ENCODE measurements at regions not wholly inside any gene's neighbourhood (a gene's known extent, or its start where the extent isn't known, plus 50 kb on each side); places are given as distances from the start of the nearest gene placed in this dataset.

- Mint-ChIP-seq H3K4me3 (no peak overlapping the region), H3K27ac (no peak overlapping the region), H3K36me3 (no peaks in the 10 kb centered on the region), H3K4me1 (peaks cover 17% of the 10 kb centered on the region), H3K9me3 (no peaks in the 10 kb centered on the region), H3K27me3 (ENCODE audit: low read depth) (no peaks in the 10 kb centered on the region; the same call in 1 of the 2 replicates)
- ChIA-PET CTCF (no interaction called here), POLR2A (no interaction called here)
- no peak for ATAC-seq
- no peak for DNase-seq (ENCODE audit: low spot score)
- TF ChIP-seq TP53 (CRISPR knock-in tag; IDR thresholded peaks at IDR 0.05) (no peak), ZNF263 (CRISPR knock-in tag; IDR thresholded peaks at IDR 0.05; ENCODE audit: low read depth) (no peak), ZNF671 (CRISPR knock-in tag; IDR thresholded peaks at IDR 0.05) (no peak), PRRX2 (CRISPR knock-in tag; IDR thresholded peaks at IDR 0.05) (no peak), IRF2 (CRISPR knock-in tag; IDR thresholded peaks at IDR 0.05; ENCODE audit: borderline replicate concordance, low read depth) (no peak), CBFB (CRISPR knock-in tag; IDR thresholded peaks at IDR 0.05; ENCODE audit: low read depth) (no peak), ZNF138 (CRISPR knock-in tag; conservative IDR thresholded peaks at IDR 0.05) (no peak), PREB (CRISPR knock-in tag; IDR thresholded peaks at IDR 0.05; ENCODE audit: borderline replicate concordance) (no peak), OVOL2 (CRISPR knock-in tag; IDR thresholded peaks at IDR 0.05; ENCODE audit: borderline replicate concordance) (no peak), NR3C1 (CRISPR knock-in tag; conservative IDR thresholded peaks at IDR 0.05; ENCODE audit: low read depth) (no peak), ZNF219 (CRISPR knock-in tag; IDR thresholded peaks at IDR 0.05; ENCODE audit: borderline replicate concordance) (no peak), CTCF (IDR thresholded peaks at IDR 0.05) (no peak)
- TF ChIP-seq, protein P1, sequence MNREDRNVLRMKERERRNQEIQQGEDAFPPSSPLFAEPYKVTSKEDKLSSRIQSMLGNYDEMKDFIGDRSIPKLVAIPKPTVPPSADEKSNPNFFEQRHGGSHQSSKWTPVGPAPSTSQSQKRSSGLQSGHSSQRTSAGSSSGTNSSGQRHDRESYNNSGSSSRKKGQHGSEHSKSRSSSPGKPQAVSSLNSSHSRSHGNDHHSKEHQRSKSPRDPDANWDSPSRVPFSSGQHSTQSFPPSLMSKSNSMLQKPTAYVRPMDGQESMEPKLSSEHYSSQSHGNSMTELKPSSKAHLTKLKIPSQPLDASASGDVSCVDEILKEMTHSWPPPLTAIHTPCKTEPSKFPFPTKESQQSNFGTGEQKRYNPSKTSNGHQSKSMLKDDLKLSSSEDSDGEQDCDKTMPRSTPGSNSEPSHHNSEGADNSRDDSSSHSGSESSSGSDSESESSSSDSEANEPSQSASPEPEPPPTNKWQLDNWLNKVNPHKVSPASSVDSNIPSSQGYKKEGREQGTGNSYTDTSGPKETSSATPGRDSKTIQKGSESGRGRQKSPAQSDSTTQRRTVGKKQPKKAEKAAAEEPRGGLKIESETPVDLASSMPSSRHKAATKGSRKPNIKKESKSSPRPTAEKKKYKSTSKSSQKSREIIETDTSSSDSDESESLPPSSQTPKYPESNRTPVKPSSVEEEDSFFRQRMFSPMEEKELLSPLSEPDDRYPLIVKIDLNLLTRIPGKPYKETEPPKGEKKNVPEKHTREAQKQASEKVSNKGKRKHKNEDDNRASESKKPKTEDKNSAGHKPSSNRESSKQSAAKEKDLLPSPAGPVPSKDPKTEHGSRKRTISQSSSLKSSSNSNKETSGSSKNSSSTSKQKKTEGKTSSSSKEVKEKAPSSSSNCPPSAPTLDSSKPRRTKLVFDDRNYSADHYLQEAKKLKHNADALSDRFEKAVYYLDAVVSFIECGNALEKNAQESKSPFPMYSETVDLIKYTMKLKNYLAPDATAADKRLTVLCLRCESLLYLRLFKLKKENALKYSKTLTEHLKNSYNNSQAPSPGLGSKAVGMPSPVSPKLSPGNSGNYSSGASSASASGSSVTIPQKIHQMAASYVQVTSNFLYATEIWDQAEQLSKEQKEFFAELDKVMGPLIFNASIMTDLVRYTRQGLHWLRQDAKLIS (CRISPR knock-in tag; IDR thresholded peaks at IDR 0.05; ENCODE audit: borderline replicate concordance), result no peak
Observed at GRCh38 chr6:170228946-170229310, 62.0 kb downstream of the DLL1 start.

DNA sequence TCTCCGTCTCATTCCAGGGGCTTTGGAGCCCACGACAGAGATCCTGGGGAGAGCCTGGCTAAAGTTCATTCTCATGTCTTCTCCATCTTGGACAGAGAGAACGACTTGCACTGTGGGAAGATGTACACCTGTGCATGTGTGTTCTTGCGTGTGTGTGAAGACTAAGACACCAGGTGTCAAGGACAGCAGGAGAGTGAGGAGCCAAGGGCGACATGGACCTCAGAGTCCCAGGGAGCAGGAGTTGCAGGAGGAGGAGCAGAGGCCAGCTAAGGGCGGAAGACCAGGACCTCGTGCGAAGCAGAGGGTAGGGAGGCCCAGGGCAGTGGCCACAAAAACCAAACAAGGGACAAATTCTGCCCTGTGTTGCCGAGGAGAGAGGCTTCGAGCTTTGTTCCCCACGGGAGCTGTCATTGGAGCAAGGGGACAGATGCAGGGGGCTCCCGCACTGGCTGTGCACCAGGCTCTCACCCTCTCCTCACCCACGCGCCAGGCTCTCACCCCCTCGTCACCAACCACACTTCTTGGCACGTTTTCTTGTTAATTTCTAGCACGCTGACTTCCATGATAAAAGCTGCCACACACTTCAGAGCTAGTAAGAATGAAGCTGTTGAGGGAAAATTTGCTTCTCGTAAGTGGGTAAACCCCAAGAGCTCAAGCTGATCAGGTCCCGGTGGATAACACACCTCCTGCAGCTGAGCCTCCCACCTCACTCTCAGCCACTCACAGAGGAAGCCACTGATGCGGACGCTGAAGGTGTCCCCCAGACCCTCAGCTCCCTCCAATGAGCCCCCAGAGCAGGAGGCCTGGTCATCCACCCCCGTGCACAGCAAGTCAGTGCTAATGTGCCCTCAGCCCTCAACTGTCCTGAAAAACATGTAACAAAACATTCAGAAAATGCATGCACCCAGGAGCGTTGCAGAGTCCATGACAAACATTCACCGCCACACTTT is 62.6 kb downstream of the DLL1 start:
- no peaks in the 10 kb centered on the region for H3K36me3 Mint-ChIP-seq
- ChIA-PET POLR2A (no interaction called here), CTCF (no interaction called here)
- no peak overlapping the region for H3K27ac Mint-ChIP-seq
- H3K27me3 Mint-ChIP-seq (ENCODE audit: low read depth), result no peaks in the 10 kb centered on the region; the same call in 1 of the 2 replicates
- H3K9me3 Mint-ChIP-seq, result no peaks in the 10 kb centered on the region
- DNase-seq (ENCODE audit: low spot score) (no peak), ATAC-seq (no peak)
- H3K4me1 Mint-ChIP-seq, result peaks cover 17% of the 10 kb centered on the region
- H3K4me3 Mint-ChIP-seq, result no peak overlapping the region
- no peak for TF ChIP-seq ZNF671 (CRISPR knock-in tag; IDR thresholded peaks at IDR 0.05)
- no peak for TF ChIP-seq SOX15 (CRISPR knock-in tag; IDR thresholded peaks at IDR 0.05)
- no peak for TF ChIP-seq ZNF396 (CRISPR knock-in tag; IDR thresholded peaks at IDR 0.05; ENCODE audit: borderline replicate concordance)
- TF ChIP-seq, protein P2, sequence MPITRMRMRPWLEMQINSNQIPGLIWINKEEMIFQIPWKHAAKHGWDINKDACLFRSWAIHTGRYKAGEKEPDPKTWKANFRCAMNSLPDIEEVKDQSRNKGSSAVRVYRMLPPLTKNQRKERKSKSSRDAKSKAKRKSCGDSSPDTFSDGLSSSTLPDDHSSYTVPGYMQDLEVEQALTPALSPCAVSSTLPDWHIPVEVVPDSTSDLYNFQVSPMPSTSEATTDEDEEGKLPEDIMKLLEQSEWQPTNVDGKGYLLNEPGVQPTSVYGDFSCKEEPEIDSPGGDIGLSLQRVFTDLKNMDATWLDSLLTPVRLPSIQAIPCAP (CRISPR knock-in tag; IDR thresholded peaks at IDR 0.05), result no peak
- TF ChIP-seq, protein P3, sequence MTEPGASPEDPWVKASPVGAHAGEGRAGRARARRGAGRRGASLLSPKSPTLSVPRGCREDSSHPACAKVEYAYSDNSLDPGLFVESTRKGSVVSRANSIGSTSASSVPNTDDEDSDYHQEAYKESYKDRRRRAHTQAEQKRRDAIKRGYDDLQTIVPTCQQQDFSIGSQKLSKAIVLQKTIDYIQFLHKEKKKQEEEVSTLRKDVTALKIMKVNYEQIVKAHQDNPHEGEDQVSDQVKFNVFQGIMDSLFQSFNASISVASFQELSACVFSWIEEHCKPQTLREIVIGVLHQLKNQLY (CRISPR knock-in tag; IDR thresholded peaks at IDR 0.05), result no peak
- TF ChIP-seq ESRRA (CRISPR knock-in tag; IDR thresholded peaks at IDR 0.05; ENCODE audit: borderline replicate concordance), result no peak
- no peak for TF ChIP-seq CREM (CRISPR knock-in tag; IDR thresholded peaks at IDR 0.05)
- TF ChIP-seq NR3C1 (CRISPR knock-in tag; conservative IDR thresholded peaks at IDR 0.05; ENCODE audit: low read depth), result no peak
- no peak for TF ChIP-seq ZNF121 (CRISPR knock-in tag; IDR thresholded peaks at IDR 0.05)
- TF ChIP-seq JUN (CRISPR knock-in tag; IDR thresholded peaks at IDR 0.05), result no peak
- TF ChIP-seq, protein P4, sequence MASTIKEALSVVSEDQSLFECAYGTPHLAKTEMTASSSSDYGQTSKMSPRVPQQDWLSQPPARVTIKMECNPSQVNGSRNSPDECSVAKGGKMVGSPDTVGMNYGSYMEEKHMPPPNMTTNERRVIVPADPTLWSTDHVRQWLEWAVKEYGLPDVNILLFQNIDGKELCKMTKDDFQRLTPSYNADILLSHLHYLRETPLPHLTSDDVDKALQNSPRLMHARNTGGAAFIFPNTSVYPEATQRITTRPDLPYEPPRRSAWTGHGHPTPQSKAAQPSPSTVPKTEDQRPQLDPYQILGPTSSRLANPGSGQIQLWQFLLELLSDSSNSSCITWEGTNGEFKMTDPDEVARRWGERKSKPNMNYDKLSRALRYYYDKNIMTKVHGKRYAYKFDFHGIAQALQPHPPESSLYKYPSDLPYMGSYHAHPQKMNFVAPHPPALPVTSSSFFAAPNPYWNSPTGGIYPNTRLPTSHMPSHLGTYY (CRISPR knock-in tag; IDR thresholded peaks at IDR 0.05), result no peak
- TF ChIP-seq, protein P5, sequence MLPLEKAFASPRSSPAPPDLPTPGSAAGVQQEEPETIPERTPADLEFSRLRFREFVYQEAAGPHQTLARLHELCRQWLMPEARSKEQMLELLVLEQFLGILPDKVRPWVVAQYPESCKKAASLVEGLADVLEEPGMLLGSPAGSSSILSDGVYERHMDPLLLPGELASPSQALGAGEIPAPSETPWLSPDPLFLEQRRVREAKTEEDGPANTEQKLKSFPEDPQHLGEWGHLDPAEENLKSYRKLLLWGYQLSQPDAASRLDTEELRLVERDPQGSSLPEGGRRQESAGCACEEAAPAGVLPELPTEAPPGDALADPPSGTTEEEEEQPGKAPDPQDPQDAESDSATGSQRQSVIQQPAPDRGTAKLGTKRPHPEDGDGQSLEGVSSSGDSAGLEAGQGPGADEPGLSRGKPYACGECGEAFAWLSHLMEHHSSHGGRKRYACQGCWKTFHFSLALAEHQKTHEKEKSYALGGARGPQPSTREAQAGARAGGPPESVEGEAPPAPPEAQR (CRISPR knock-in tag; IDR thresholded peaks at IDR 0.05), result no peak
- no peak for TF ChIP-seq EMX1 (CRISPR knock-in tag; IDR thresholded peaks at IDR 0.05)

Measured in WTC11 (cell line).